ENCODE measurements at regions not wholly inside any gene's neighbourhood (a gene's known extent, or its start where the extent isn't known, plus 50 kb on each side); places are given as distances from the start of the nearest gene placed in this dataset.

DNA sequence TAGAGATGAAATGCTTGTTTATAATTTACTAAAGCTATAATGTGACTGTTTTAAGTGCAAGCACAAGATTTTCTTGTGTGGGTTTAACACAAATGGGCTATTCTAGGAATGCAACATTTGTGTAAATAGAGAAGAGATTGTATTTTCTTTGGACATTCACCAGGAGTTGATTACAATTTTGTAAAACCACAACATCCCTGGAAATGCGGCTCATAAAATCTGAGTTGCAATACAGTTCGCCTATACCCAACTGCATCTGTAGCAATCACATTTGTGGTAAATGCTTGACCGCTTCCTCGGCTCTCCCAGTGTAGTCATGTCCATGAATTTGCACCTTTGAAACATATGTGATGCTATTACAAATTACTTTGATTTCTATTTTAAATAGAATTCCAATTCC is 348.7 kb upstream of the CDH20 start:
- Mint-ChIP-seq H3K36me3 (ENCODE audit: insufficient read depth) (no peaks in the 10 kb centered on the region), H3K4me1 (ENCODE audit: low read depth) (no peaks in the 10 kb centered on the region), H3K27me3 (no peaks in the 10 kb centered on the region), H3K4me3 (ENCODE audit: low read depth) (no peak overlapping the region), H3K9me3 (ENCODE audit: low read depth) (peaks cover 6% of the 10 kb centered on the region), H3K27ac (no peak overlapping the region)
- DNase-seq (ENCODE audit: low spot score, unreplicated experiment) = no peak
- TF ChIP-seq, protein P1, sequence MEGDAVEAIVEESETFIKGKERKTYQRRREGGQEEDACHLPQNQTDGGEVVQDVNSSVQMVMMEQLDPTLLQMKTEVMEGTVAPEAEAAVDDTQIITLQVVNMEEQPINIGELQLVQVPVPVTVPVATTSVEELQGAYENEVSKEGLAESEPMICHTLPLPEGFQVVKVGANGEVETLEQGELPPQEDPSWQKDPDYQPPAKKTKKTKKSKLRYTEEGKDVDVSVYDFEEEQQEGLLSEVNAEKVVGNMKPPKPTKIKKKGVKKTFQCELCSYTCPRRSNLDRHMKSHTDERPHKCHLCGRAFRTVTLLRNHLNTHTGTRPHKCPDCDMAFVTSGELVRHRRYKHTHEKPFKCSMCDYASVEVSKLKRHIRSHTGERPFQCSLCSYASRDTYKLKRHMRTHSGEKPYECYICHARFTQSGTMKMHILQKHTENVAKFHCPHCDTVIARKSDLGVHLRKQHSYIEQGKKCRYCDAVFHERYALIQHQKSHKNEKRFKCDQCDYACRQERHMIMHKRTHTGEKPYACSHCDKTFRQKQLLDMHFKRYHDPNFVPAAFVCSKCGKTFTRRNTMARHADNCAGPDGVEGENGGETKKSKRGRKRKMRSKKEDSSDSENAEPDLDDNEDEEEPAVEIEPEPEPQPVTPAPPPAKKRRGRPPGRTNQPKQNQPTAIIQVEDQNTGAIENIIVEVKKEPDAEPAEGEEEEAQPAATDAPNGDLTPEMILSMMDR (IDR thresholded peaks at IDR 0.05; ENCODE audit: unreplicated experiment) = no peak

DNA sequence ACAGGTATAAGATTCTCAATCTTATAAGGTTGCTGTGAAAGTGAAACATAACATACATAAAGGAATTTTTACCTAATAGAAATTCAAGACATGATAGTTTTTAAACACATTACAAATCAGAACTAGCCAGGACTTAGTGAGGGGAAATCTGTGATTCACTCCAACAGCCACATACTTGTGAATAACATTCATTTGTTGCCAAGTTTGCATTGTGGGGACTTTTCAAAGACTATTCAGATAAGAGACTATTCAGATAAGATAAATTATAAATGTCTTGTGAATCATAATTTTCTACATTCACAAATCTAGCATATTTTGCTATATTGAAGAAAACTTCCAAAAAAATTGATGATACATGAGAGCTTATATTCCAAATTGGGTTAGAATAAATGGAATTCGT is 345.3 kb upstream of the CDH20 start:
- TF ChIP-seq, protein P1 (IDR thresholded peaks at IDR 0.05; ENCODE audit: unreplicated experiment) = no peak
- Mint-ChIP-seq H3K4me3 (ENCODE audit: low read depth) (no peak overlapping the region), H3K27ac (no peak overlapping the region), H3K27me3 (no peaks in the 10 kb centered on the region), H3K36me3 (ENCODE audit: insufficient read depth) (no peaks in the 10 kb centered on the region), H3K9me3 (ENCODE audit: low read depth) (peaks cover 7% of the 10 kb centered on the region), H3K4me1 (ENCODE audit: low read depth) (no peaks in the 10 kb centered on the region)
- no peak for DNase-seq (ENCODE audit: low spot score, unreplicated experiment)

DNA sequence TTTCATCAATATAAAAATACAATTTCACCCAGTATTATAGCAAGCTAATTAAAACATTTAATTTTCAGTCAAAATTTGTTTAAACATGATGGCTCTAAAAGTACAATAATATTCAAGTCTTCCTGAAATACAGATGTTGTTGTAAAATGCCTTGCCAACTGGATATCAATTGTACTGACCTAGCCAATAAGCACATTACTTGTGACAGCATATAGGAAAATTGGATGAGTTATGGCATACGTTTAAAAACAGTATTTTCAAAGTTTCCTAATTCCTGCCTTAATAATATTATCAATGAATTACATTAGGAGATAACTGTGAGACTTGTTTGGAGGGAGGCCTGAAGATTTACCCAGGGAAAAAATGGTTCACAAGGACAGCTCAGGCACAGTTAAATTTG is 336.9 kb upstream of the CDH20 start:
- H3K27ac Mint-ChIP-seq = no peak overlapping the region
- H3K4me3 Mint-ChIP-seq (ENCODE audit: low read depth) = no peak overlapping the region
- TF ChIP-seq, protein P1 (IDR thresholded peaks at IDR 0.05; ENCODE audit: unreplicated experiment) = no peak
- H3K27me3 Mint-ChIP-seq = no peaks in the 10 kb centered on the region
- peaks cover 2% of the 10 kb centered on the region for H3K4me1 Mint-ChIP-seq (ENCODE audit: low read depth)
- peaks cover 5% of the 10 kb centered on the region for H3K9me3 Mint-ChIP-seq (ENCODE audit: low read depth)
- no peaks in the 10 kb centered on the region for H3K36me3 Mint-ChIP-seq (ENCODE audit: insufficient read depth)
- no peak for DNase-seq (ENCODE audit: low spot score, unreplicated experiment)

DNA sequence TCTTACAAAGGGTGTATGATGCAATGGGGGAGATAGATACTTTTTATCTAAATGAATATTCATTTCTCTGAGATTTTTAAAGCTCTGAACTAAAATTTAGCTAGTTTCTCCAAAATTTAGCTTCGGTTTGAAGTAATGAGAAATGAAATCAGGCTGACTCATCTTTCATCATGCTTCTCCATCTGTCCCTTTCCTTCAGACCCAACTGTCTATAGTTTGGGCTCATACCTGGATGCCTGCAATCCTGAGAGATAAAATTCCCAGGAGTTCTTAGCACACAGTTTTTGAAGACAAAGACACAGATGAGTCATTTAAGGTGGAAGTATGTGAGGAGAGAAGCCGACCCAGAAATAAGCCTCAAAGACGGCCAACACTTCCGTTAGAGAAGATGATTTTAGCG is 336.4 kb upstream of the CDH20 start:
- Mint-ChIP-seq H3K9me3 (ENCODE audit: low read depth) (peaks cover 5% of the 10 kb centered on the region), H3K4me1 (ENCODE audit: low read depth) (peaks cover 2% of the 10 kb centered on the region), H3K27ac (no peak overlapping the region), H3K4me3 (ENCODE audit: low read depth) (no peak overlapping the region), H3K27me3 (no peaks in the 10 kb centered on the region), H3K36me3 (ENCODE audit: insufficient read depth) (no peaks in the 10 kb centered on the region)
- DNase-seq (ENCODE audit: low spot score, unreplicated experiment) = no peak
- TF ChIP-seq, protein P1 (IDR thresholded peaks at IDR 0.05; ENCODE audit: unreplicated experiment) = no peak

DNA sequence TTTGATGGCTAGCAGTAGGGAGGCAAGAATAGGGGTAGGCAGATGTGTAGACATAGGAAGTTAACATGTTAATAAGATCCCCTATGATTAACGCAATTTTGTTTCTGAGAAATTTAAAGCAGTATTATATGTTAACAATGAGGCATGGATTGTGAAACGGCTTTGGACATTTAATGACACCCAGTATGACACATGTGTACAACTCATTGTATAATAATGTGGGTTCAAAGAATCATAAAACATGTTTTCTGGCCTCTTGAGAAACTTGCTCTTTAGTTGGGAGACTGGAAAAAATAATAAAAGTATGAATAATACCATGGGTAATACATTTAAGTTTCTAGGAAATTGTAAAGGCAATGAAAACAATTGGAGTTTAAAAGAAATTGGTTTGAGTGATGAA is 332.1 kb upstream of the CDH20 start:
- H3K36me3 Mint-ChIP-seq (ENCODE audit: insufficient read depth) = no peaks in the 10 kb centered on the region
- no peak overlapping the region for H3K27ac Mint-ChIP-seq

More for the DNA sequence above, 332.1 kb upstream of the CDH20 start:
- DNase-seq (ENCODE audit: low spot score, unreplicated experiment) = no peak
- no peak overlapping the region for H3K4me3 Mint-ChIP-seq (ENCODE audit: low read depth)
- no peaks in the 10 kb centered on the region for H3K9me3 Mint-ChIP-seq (ENCODE audit: low read depth)
- H3K27me3 Mint-ChIP-seq = no peaks in the 10 kb centered on the region
- TF ChIP-seq, protein P1 (IDR thresholded peaks at IDR 0.05; ENCODE audit: unreplicated experiment) = no peak
- peaks cover 2% of the 10 kb centered on the region for H3K4me1 Mint-ChIP-seq (ENCODE audit: low read depth)
